ENCODE measurements at regions not wholly inside any gene's neighbourhood (a gene's known extent, or its start where the extent isn't known, plus 50 kb on each side); places are given as distances from the start of the nearest gene placed in this dataset.

- H3K36me3 ChIP-seq (ENCODE audit: insufficient read depth), result 0 out of 2 replicates have a peak, but pooled peaks cover 5% of the 10 kb centered on the region
- Mint-ChIP-seq H3K4me1 (peaks cover 8% of the 10 kb centered on the region; the same call in 2 of the 3 replicates), H3K9me3 (peaks cover 18% of the 10 kb centered on the region), H3K27me3 (ENCODE audit: insufficient read depth, low read depth, poor library complexity) (peaks cover 2% of the 10 kb centered on the region), H3K4me3 (no peak overlapping the region), H3K27ac (no peak overlapping the region), H3K36me3 (ENCODE audit: low read depth) (peaks cover 16% of the 10 kb centered on the region; the same call in 2 of the 3 replicates)
- H3K9me2 ChIP-seq (ENCODE audit: insufficient read depth), result peaks cover 4% of the 10 kb centered on the region; the same call in 1 of the 2 replicates
- DNase-seq (ENCODE audit: low spot score), result no peak
- H3F3A ChIP-seq (replicated peaks; ENCODE audit: low read depth), result no peaks in the 10 kb centered on the region
- no peak overlapping the region for H3K27ac ChIP-seq (ENCODE audit: low read depth)
- no peak overlapping the region for H3K4me2 ChIP-seq
- H2AFZ ChIP-seq, result no peak overlapping the region
- no peak overlapping the region for H3K4me3 ChIP-seq
- H3K79me2 ChIP-seq (replicated peaks; ENCODE audit: insufficient read depth), result no peaks in the 10 kb centered on the region
- H3K4me1 ChIP-seq (ENCODE audit: insufficient read depth), result peaks cover 4% of the 10 kb centered on the region
- no peaks in the 10 kb centered on the region for H4K20me1 ChIP-seq (replicated peaks; ENCODE audit: insufficient read depth)
- no peak for ATAC-seq
- TF ChIP-seq STAT1 (IDR thresholded peaks at IDR 0.05; ENCODE audit: unreplicated experiment) (no peak), POLR2AphosphoS5 (IDR thresholded peaks at IDR 0.05; ENCODE audit: low read depth) (no peak)
- H3K27me3 ChIP-seq (ENCODE audit: insufficient read depth), result no peaks in the 10 kb centered on the region
These were observed 207.3 kb upstream of the HS3ST1 start for GRCh38 chr4:11636031-11636430.

- Histone ChIP-seq H3K4me1 (ENCODE audit: insufficient read depth) (no peaks in the 10 kb centered on the region; the same call in 1 of the 2 replicates), H3F3A (replicated peaks; ENCODE audit: low read depth) (no peaks in the 10 kb centered on the region), H3K27me3 (ENCODE audit: insufficient read depth) (no peaks in the 10 kb centered on the region), H4K20me1 (replicated peaks; ENCODE audit: insufficient read depth) (no peaks in the 10 kb centered on the region), H3K79me2 (replicated peaks; ENCODE audit: insufficient read depth) (no peaks in the 10 kb centered on the region), H3K4me3 (no peak overlapping the region), H2AFZ (no peak overlapping the region), H3K27ac (ENCODE audit: low read depth) (no peak overlapping the region), H3K4me2 (no peak overlapping the region), H3K9me2 (ENCODE audit: insufficient read depth) (peaks cover 4% of the 10 kb centered on the region; the same call in 1 of the 2 replicates), H3K36me3 (ENCODE audit: insufficient read depth) (0 out of 2 replicates have a peak, but pooled peaks cover 5% of the 10 kb centered on the region)
- H3K27me3 Mint-ChIP-seq (ENCODE audit: insufficient read depth, low read depth, poor library complexity), result peaks cover 2% of the 10 kb centered on the region
- peaks cover 2% of the 10 kb centered on the region; the same call in 2 of the 3 replicates for H3K4me1 Mint-ChIP-seq
- H3K36me3 Mint-ChIP-seq (ENCODE audit: low read depth), result peaks cover 14% of the 10 kb centered on the region; the same call in 2 of the 3 replicates
- no peak overlapping the region for H3K4me3 Mint-ChIP-seq
- no peak overlapping the region for H3K27ac Mint-ChIP-seq
- ATAC-seq (no peak), DNase-seq (ENCODE audit: low spot score) (no peak)
- peaks cover 18% of the 10 kb centered on the region for H3K9me3 Mint-ChIP-seq
- TF ChIP-seq STAT1 (IDR thresholded peaks at IDR 0.05; ENCODE audit: unreplicated experiment) (no peak), ZNF331 (CRISPR knock-in tag; IDR thresholded peaks at IDR 0.05; ENCODE audit: low read depth) (no peak), NANOG (IDR thresholded peaks at IDR 0.05; ENCODE audit: borderline replicate concordance) (no peak), EZH2phosphoT487 (IDR thresholded peaks at IDR 0.05; ENCODE audit: unreplicated experiment) (no peak), ZNF114 (CRISPR knock-in tag; IDR thresholded peaks at IDR 0.05) (no peak), CREB1 (CRISPR knock-in tag; IDR thresholded peaks at IDR 0.05; ENCODE audit: low read depth) (no peak), JUNB (IDR thresholded peaks at IDR 0.05; ENCODE audit: unreplicated experiment) (no peak), ZNF462 (CRISPR knock-in tag; IDR thresholded peaks at IDR 0.05) (no peak), ETS1 (IDR thresholded peaks at IDR 0.05) (no peak), CTCF (conservative IDR thresholded peaks at IDR 0.05; ENCODE audit: low read depth in 2 of 2) (no peak), EZH2 (IDR thresholded peaks at IDR 0.05; ENCODE audit: low read depth, unreplicated experiment) (no peak)
These were observed 206.6 kb upstream of the HS3ST1 start for GRCh38 chr4:11635342-11635741.
